IPS DF 6.9 (cell line): ENCODE measurements at regions not wholly inside any gene's neighbourhood (a gene's known extent, or its start where the extent isn't known, plus 50 kb on each side); places are given as distances from the start of the nearest gene placed in this dataset.
"Not testable (repeated sequence)": the region's sequence is repeated elsewhere in the genome, so short reads cannot be mapped to it uniquely, and the experiment has no call there.

ENCODE experiments used
- DNase-seq: peaks from one replicate; pipeline ENCODE4 v3.0.0-alpha.2; 2013; ENCODE audit warnings: low read depth, low spot score
- H3K27ac ChIP-seq: one replicate; pipeline ENCODE4 v1.5.1; 2013; ENCODE audit warnings: low read length, control low read depth
- H3K27me3 ChIP-seq: 2 replicates; pipeline ENCODE4 v1.6.1; 2013; ENCODE audit warnings: mild to moderate bottlenecking, low read length; ENCODE audit not compliant: control insufficient read depth, insufficient read depth
- H3K36me3 ChIP-seq: 2 replicates; pipeline ENCODE4 v1.6.1; 2013; ENCODE audit warnings: low read length; ENCODE audit not compliant: control insufficient read depth, insufficient read depth
- H3K4me1 ChIP-seq: 2 replicates; pipeline ENCODE4 v1.6.1; 2013; ENCODE audit warnings: low read length; ENCODE audit not compliant: control insufficient read depth, insufficient read depth
- H3K4me3 ChIP-seq: 2 replicates; pipeline ENCODE4 v1.5.1; 2013; ENCODE audit warnings: mild to moderate bottlenecking, low read length
- H3K9me3 ChIP-seq: 2 replicates; pipeline ENCODE4 v1.6.1; 2013; ENCODE audit warnings: low read length, inconsistent platforms; ENCODE audit not compliant: control insufficient read depth, insufficient read depth
- WGBS: extraction: QIAGEN DNeasy Blood & Tissue Kit; methylation state at CpG from one replicate; pipeline ENCODE4 v1.1.7; 2013; ENCODE audit warnings: mixed read lengths, missing lambda C conversion rate; ENCODE audit not compliant: insufficient read length, insufficient coverage; 5-methylcytosine and 5-hydroxymethylcytosine counted together

DNA sequence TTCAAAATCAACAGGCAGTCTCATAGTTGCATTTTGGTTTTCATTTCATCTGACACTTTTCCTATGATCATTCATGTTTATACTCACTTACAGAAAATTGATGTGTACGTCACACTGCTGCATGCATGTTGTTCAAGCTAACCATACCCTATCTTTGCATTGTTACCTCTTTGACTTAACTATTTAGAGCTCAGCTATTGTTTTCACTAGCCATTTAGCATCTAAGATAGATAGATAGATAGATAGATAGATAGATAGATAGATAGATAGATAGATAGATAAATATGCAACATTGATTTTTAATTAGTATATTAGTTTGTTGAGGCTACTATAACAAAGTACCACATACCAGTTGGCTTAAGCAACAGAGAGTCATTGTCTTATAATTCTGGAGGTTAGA is 649.5 kb upstream of the KCND2 start:
- no peaks in the 10 kb centered on the region for H3K27me3 ChIP-seq
- no peaks in the 10 kb centered on the region for H3K9me3 ChIP-seq
- H3K36me3 ChIP-seq, result no peaks in the 10 kb centered on the region
- no peaks in the 10 kb centered on the region for H3K4me1 ChIP-seq
- WGBS, result no CpG with 5 or more reads among the region's 1 CpG
- H3K4me3 ChIP-seq, result no peak overlapping the region
- no peak overlapping the region for H3K27ac ChIP-seq
- DNase-seq, result no peak

GRCh38 chr7:119630406-119630969 is 642.5 kb upstream of the KCND2 start:
- Histone ChIP-seq H3K9me3 (no peaks in the 10 kb centered on the region), H3K36me3 (no peaks in the 10 kb centered on the region), H3K4me1 (no peaks in the 10 kb centered on the region), H3K27me3 (no peaks in the 10 kb centered on the region), H3K27ac (no peak overlapping the region), H3K4me3 (no peak overlapping the region)
- no peak for DNase-seq
- no CpG with 5 or more reads among the region's 2 CpGs for WGBS

- not testable (repeated sequence) for H3K4me1 ChIP-seq, H3K9me3 ChIP-seq
- WGBS, result no CpG with 5 or more reads among the region's 2 CpGs
Measured at GRCh38 chr7:119633812-119634211, 639.2 kb upstream of the KCND2 start.

DNA sequence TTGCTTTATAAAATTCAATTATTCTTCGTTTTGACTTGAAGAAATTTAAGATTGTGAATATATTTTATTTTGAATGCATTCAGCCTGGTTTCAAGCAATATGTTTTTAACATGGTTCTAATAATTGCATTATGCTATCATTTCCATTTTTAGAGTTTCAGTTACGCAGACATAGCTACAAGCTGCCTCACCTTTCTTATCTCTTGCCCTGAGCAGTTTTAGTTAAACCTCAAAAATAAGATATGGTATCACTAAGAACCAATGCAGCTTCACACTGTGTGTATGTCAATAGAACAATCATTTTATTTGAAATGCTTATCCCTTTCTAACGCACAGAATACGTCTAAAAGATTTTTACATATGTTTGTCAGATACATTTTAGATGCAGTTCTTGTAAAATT is 632.6 kb upstream of the KCND2 start:
- H3K36me3 ChIP-seq, result no peaks in the 10 kb centered on the region
- no peaks in the 10 kb centered on the region for H3K9me3 ChIP-seq
- no CpG with 5 or more reads among the region's 4 CpGs for WGBS
- H3K27ac ChIP-seq, result no peak overlapping the region
- H3K4me3 ChIP-seq, result no peak overlapping the region
- H3K4me1 ChIP-seq, result no peaks in the 10 kb centered on the region
- no peaks in the 10 kb centered on the region for H3K27me3 ChIP-seq
- no peak for DNase-seq

More at GRCh38 chr7:119633812-119634211, 639.2 kb upstream of the KCND2 start:
- not testable (repeated sequence) for DNase-seq, H3K36me3 ChIP-seq, H3K27me3 ChIP-seq, H3K27ac ChIP-seq, H3K4me3 ChIP-seq

GRCh38 chr7:119640861-119641260 is 632.1 kb upstream of the KCND2 start:
- Histone ChIP-seq H3K9me3 (no peaks in the 10 kb centered on the region), H3K27me3 (no peaks in the 10 kb centered on the region), H3K4me1 (no peaks in the 10 kb centered on the region), H3K36me3 (no peaks in the 10 kb centered on the region), H3K27ac (no peak overlapping the region), H3K4me3 (no peak overlapping the region)
- no peak for DNase-seq
- WGBS, result no CpG with 5 or more reads among the region's 4 CpGs

DNA sequence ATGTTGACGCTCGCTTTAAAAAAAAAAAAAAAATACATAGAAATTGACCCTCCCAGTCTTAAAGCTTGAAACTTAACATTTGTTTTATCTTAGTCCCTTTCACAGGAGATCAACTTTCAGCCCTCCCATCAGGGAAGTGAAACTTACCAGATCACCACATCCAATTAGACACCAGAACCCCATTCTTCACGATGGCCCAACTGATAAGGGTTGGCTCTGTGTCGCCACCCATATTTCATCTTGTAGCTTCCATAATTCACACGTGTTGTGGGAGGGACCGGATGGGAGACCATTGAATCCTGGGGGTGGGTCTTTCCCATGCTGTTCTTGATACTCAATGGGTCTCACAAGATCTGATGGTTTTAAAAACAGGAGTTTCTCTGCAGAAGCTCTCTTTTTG is 629.4 kb upstream of the KCND2 start:
- Histone ChIP-seq H3K4me1 (no peaks in the 10 kb centered on the region), H3K9me3 (no peaks in the 10 kb centered on the region), H3K4me3 (no peak overlapping the region), H3K27me3 (no peaks in the 10 kb centered on the region), H3K27ac (no peak overlapping the region), H3K36me3 (no peaks in the 10 kb centered on the region)
- no peak for DNase-seq
- WGBS, result no CpG with 5 or more reads among the region's 6 CpGs

DNA sequence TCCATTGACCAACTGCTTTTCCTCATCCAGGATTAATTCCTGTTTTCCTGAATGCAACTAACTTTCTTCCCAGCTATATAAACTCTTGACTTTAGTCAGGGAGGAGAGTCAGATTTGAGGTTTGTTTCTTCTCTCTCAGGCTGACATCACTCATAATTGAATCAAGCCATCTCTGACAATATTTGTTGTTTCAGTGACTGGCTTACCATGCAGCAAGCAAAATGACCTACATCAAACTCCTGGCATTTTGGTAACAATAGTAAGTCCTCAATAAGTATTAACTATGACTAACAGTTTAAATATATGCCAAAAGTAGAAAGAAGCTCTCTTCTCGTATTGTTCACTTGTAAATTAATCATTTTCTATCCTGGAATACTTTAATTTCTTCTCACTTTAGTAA is 625.7 kb upstream of the KCND2 start:
- Histone ChIP-seq H3K4me3 (no peak overlapping the region), H3K4me1 (no peaks in the 10 kb centered on the region), H3K27me3 (no peaks in the 10 kb centered on the region), H3K27ac (no peak overlapping the region), H3K36me3 (no peaks in the 10 kb centered on the region), H3K9me3 (no peaks in the 10 kb centered on the region)
- no peak for DNase-seq
- WGBS, result no CpG with 5 or more reads among the region's 1 CpG

GRCh38 chr7:119648752-119649151 is 624.2 kb upstream of the KCND2 start:
- H3K36me3 ChIP-seq, H3K27ac ChIP-seq, DNase-seq, H3K27me3 ChIP-seq, H3K4me1 ChIP-seq, H3K4me3 ChIP-seq, H3K9me3 ChIP-seq: not testable (repeated sequence)
- WGBS, result no CpG with 5 or more reads among the region's 3 CpGs

DNA sequence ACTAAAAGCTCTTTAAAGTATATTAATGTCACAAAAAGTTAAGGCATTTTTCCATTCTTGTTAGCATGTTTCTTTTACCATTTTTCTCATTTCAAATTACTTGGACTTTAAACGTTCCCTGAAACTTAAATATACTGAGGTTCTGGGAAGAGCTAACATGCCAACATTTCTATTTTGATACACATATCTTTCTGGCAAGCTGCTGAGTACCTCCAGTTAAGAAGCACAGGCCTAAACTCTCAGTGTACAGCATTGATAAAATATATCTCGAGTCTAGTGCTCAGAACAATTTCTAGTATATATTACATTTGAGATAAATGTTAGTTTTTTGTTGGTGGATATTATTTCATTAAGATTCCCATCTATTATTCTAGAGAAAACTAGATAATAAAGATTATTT is 612.9 kb upstream of the KCND2 start:
- no CpG with 5 or more reads among the region's 2 CpGs for WGBS

GRCh38 chr7:119664601-119665000 is 608.4 kb upstream of the KCND2 start:
- no peaks in the 10 kb centered on the region for H3K27me3 ChIP-seq
- no peak overlapping the region for H3K27ac ChIP-seq
- WGBS, result no CpG with 5 or more reads among the region's 1 CpG
- DNase-seq, result no peak
- no peaks in the 10 kb centered on the region for H3K4me1 ChIP-seq
- H3K36me3 ChIP-seq, result no peaks in the 10 kb centered on the region
- no peak overlapping the region for H3K4me3 ChIP-seq
- H3K9me3 ChIP-seq, result no peaks in the 10 kb centered on the region

More for the DNA sequence above, 612.9 kb upstream of the KCND2 start:
- Histone ChIP-seq H3K4me3 (no peak overlapping the region), H3K4me1 (no peaks in the 10 kb centered on the region), H3K27ac (no peak overlapping the region), H3K9me3 (no peaks in the 10 kb centered on the region), H3K36me3 (no peaks in the 10 kb centered on the region), H3K27me3 (no peaks in the 10 kb centered on the region)
- no peak for DNase-seq

GRCh38 chr7:119665796-119666195 is 607.2 kb upstream of the KCND2 start:
- no peak overlapping the region for H3K4me3 ChIP-seq
- H3K27me3 ChIP-seq, result no peaks in the 10 kb centered on the region
- no peak for DNase-seq
- H3K9me3 ChIP-seq, result no peaks in the 10 kb centered on the region
- no peaks in the 10 kb centered on the region for H3K36me3 ChIP-seq
- no peak overlapping the region for H3K27ac ChIP-seq
- H3K4me1 ChIP-seq, result no peaks in the 10 kb centered on the region
